Neutrophil (primary cell): ENCODE measurements at regions not wholly inside any gene's neighbourhood (a gene's known extent, or its start where the extent isn't known, plus 50 kb on each side); places are given as distances from the start of the nearest gene placed in this dataset.

Experiments used
- H3K27ac ChIP-seq: fragments of 200-600 bp; sonication (generic); 2 replicates; pipeline ENCODE4 v1.5.1; 2016; ENCODE audit warnings: mild to moderate bottlenecking, moderate library complexity
- H3K27me3 ChIP-seq: fragments of 200-600 bp; sonication (generic); 2 replicates; pipeline ENCODE4 v1.6.0; 2016; ENCODE audit warnings: mild to moderate bottlenecking
- H3K36me3 ChIP-seq: fragments of 200-600 bp; sonication (generic); 2 replicates; pipeline ENCODE4 v1.5.1; 2017
- H3K4me1 ChIP-seq, 2 experiments: fragments of 200-600 bp in 1 of 2; sonication (generic) in 1 of 2; 1 replicate in 1 of 2; 2 replicates in 1 of 2; pipeline versions ENCODE4 v1.5.1 to v1.6.1; 2013 to 2016; ENCODE audit warnings: low read depth in 1 of 2, low read length in 1 of 2, mild to moderate bottlenecking in 1 of 2, moderate library complexity in 1 of 2; ENCODE audit not compliant: control insufficient read depth in 1 of 2, insufficient read depth in 1 of 2
- H3K4me3 ChIP-seq, 2 experiments: fragments of 200-600 bp in 1 of 2; sonication (generic) in 1 of 2; 1 replicate in 1 of 2; 2 replicates in 1 of 2; pipeline ENCODE4 v1.5.1; 2013 to 2016; ENCODE audit warnings: low read depth in 1 of 2, low read length in 1 of 2, mild to moderate bottlenecking in 1 of 2, moderate library complexity in 1 of 2
- H3K9me3 ChIP-seq: fragments of 200-600 bp; sonication (generic); 2 replicates; pipeline ENCODE4 v1.5.1; 2016
- TF ChIP-seq, protein P1 (sequence below): fragments of 200-600 bp; sonication (generic); IDR thresholded peaks from 2 replicates; pipeline ENCODE4 v1.5.1; 2016; ENCODE audit warnings: antibody characterized with exemption

DNA sequence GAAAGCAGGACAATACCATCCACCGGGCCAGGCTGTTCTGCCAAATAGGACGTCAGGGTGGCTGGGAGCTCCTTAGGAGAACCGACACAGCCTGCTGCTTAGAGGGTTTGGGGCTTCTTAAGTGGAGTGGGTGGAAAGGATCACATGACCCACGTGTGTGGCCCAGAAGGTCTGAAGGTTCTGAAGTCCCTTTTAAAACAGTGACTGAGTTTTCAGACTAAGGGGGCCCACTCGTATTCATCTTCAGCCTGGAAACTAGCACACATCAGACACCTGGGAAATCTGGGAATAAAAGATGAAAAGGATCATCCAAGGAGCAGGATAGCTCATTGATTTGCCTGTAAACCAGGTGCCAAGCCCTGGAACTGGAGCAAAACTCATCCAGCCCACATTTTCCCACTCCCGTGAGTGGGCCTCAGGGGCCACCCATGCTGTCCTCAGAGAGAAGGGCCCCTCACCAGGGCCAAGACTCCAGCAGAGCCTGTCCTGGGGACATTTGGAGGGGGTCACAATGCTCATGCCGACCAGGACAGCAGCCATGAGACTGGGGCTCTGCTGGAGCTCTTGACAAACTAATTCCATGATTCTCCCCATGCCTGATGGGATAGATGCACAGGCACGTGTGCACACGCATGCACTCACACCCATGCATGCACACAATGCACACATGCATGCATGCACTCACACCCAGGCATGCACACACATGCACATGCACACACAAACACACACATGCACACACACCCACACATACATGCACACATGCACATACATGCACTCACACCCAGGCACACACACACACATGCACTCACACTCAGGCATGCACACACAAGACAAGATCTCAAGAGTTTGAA is 168.8 kb upstream of the PPP2R2D start:
- Histone ChIP-seq H3K9me3 (no peaks in the 10 kb centered on the region), H3K27me3 (peaks cover 1% of the 10 kb centered on the region), H3K4me1 (no peaks in the 10 kb centered on the region), H3K36me3 (no peaks in the 10 kb centered on the region), H3K4me3 (no peak overlapping the region), H3K27ac (no peak overlapping the region)
- TF ChIP-seq, protein P1, sequence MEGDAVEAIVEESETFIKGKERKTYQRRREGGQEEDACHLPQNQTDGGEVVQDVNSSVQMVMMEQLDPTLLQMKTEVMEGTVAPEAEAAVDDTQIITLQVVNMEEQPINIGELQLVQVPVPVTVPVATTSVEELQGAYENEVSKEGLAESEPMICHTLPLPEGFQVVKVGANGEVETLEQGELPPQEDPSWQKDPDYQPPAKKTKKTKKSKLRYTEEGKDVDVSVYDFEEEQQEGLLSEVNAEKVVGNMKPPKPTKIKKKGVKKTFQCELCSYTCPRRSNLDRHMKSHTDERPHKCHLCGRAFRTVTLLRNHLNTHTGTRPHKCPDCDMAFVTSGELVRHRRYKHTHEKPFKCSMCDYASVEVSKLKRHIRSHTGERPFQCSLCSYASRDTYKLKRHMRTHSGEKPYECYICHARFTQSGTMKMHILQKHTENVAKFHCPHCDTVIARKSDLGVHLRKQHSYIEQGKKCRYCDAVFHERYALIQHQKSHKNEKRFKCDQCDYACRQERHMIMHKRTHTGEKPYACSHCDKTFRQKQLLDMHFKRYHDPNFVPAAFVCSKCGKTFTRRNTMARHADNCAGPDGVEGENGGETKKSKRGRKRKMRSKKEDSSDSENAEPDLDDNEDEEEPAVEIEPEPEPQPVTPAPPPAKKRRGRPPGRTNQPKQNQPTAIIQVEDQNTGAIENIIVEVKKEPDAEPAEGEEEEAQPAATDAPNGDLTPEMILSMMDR: no peak

- Histone ChIP-seq H3K27ac (no peak overlapping the region), H3K36me3 (no peaks in the 10 kb centered on the region), H3K4me1 (no peaks in the 10 kb centered on the region), H3K4me3 (no peak overlapping the region), H3K9me3 (no peaks in the 10 kb centered on the region), H3K27me3 (no peaks in the 10 kb centered on the region)
- TF ChIP-seq, protein P1: no peak
Measured at GRCh38 chr10:131732631-131733127, 168.1 kb upstream of the PPP2R2D start.

DNA sequence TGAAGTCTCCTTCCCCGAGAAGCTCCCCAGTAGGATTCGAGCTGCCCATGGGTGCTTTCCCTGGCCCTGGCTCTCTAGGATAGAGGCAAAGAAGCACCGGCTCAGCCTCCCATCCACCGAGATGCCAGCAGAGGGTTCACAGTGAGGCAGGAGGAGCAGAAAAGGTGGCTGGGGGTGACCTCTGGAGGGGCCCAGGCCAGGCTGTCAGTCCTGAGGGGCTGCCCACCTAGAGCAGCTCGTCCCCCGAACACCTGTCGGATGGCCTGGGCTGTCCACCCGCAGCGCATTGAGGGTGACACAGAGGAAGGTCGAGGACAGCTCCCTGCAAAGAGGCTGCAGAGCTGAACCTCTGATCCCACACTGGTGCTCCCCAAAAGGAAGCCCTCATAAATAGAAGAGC is 167.2 kb upstream of the PPP2R2D start:
- Histone ChIP-seq H3K36me3 (no peaks in the 10 kb centered on the region), H3K9me3 (no peaks in the 10 kb centered on the region), H3K4me1 (no peaks in the 10 kb centered on the region), H3K27ac (no peak overlapping the region), H3K27me3 (no peaks in the 10 kb centered on the region), H3K4me3 (no peak overlapping the region)
- TF ChIP-seq, protein P1: no peak

- Histone ChIP-seq H3K27me3 (no peaks in the 10 kb centered on the region), H3K9me3 (no peaks in the 10 kb centered on the region), H3K36me3 (no peaks in the 10 kb centered on the region), H3K4me3 (no peak overlapping the region), H3K4me1 (no peaks in the 10 kb centered on the region), H3K27ac (no peak overlapping the region)
- TF ChIP-seq, protein P1: no peak
Measured at GRCh38 chr10:131735577-131735976, 165.2 kb upstream of the PPP2R2D start.

DNA sequence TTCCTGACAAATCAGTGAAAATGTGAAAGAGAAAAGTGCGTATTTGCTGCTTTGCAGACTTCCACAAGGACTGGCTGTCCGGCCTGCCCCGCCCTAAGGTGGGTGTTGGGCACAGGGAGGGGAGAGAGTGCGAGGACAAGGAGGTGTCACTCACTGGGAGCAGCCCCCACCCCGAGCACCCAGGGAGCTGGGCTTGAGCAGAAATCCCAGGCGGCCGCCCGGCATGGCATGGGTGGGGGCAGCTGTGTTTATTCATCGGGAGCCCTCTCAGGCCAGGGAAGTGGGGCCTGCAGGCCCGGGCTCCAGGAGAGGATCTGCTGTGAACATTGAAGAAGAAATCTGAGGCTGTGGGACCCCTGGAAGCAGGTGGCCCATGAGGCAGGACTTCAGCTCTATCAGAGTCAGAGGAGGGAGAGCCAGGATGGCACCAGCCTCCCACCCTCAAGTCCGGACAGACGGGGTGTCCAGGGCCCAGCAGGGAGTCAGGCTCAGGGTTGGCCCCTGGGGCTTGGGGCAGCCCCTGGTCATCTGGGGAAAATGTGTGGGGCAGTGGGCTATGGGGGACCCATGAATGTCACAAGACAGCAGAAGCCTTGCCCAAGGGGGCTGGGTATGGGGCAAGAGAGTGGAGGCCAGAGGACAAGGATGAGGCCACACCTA is 164.4 kb upstream of the PPP2R2D start:
- H3K27ac ChIP-seq: no peak overlapping the region
- no peaks in the 10 kb centered on the region for H3K27me3 ChIP-seq
- H3K36me3 ChIP-seq: no peaks in the 10 kb centered on the region
- H3K4me1 ChIP-seq: no peaks in the 10 kb centered on the region
- TF ChIP-seq, protein P1: no peak
- no peaks in the 10 kb centered on the region for H3K9me3 ChIP-seq
- no peak overlapping the region for H3K4me3 ChIP-seq
